ENCODE measurements at regions not wholly inside any gene's neighbourhood (a gene's known extent, or its start where the extent isn't known, plus 50 kb on each side); places are given as distances from the start of the nearest gene placed in this dataset.

GRCh38 chr10:31594347-31594873 is 275.4 kb downstream of the ZEB1 start:
- TF ChIP-seq CTCF (IDR thresholded peaks at IDR 0.05; ENCODE audit: low read length): no peak
- no peak for TF ChIP-seq EZH2 (IDR thresholded peaks at IDR 0.05; ENCODE audit: borderline replicate concordance, low read length)

Data from OCI-LY1 (cell line).